ENCODE measurements at regions not wholly inside any gene's neighbourhood (a gene's known extent, or its start where the extent isn't known, plus 50 kb on each side); places are given as distances from the start of the nearest gene placed in this dataset.

- TF ChIP-seq HNRNPH1 (optimal IDR thresholded peaks at IDR 0.05; ENCODE audit: low read depth, low read length) (no peak), HDAC2 (CRISPR knock-in tag; IDR thresholded peaks at IDR 0.05) (no peak), ZNF83 (CRISPR knock-in tag; IDR thresholded peaks at IDR 0.05; ENCODE audit: borderline replicate concordance) (no peak)
Observed at GRCh38 chr3:161893972-161894371, 397.4 kb downstream of the OTOL1 start (continued).

- Histone ChIP-seq H3K9ac (ENCODE audit: insufficient read depth, low read depth, low read length) (no peak overlapping the region), H3K27me3 (ENCODE audit: control insufficient read depth in 1 of 2, insufficient read depth in 2 of 2, low read length in 2 of 2) (no peaks in the 10 kb centered on the region), H3K36me3 (replicated peaks in 1 of 2; ENCODE audit: control insufficient read depth in 1 of 2, insufficient read depth in 2 of 2, low read length in 2 of 2) (no peaks in the 10 kb centered on the region), H3K4me2 (ENCODE audit: low read depth, low read length) (no peak overlapping the region), H2AFZ (ENCODE audit: low read length) (no peak overlapping the region), H3K79me2 (ENCODE audit: insufficient read depth, low read length) (no peaks in the 10 kb centered on the region), H3K27ac (ENCODE audit: extremely low read length, insufficient read depth, low read length) (no peak overlapping the region), H3K4me1 (ENCODE audit: insufficient read depth, low read length) (no peaks in the 10 kb centered on the region), H3K4me3 (replicated peaks in 1 of 3; ENCODE audit: insufficient read depth in 1 of 3, low read depth in 2 of 3, low read length in 3 of 3) (no peak overlapping the region), H3K9me3 (ENCODE audit: low read length) (no peaks in the 10 kb centered on the region), H4K20me1 (ENCODE audit: insufficient read depth, low read length) (no peaks in the 10 kb centered on the region)
- CTCF ChIA-PET (ENCODE audit: low intra/inter-chr PET ratio, low total read pairs), result no interaction called here
- DNase-seq (ENCODE audit: low spot score) (no peak), FAIRE-seq (no peak), ATAC-seq (no peak)
- no peak for TF ChIP-seq ZNF609 (CRISPR knock-in tag; IDR thresholded peaks at IDR 0.05; ENCODE audit: borderline replicate concordance)
- TF ChIP-seq PITX1 (CRISPR knock-in tag; IDR thresholded peaks at IDR 0.05), result no peak
- no peak for TF ChIP-seq U2AF2 (IDR thresholded peaks at IDR 0.05; ENCODE audit: low read depth, low read length)
- no peak for TF ChIP-seq ARID4A (CRISPR knock-in tag; IDR thresholded peaks at IDR 0.05; ENCODE audit: borderline replicate concordance)
- no peak for TF ChIP-seq SIX4 (CRISPR knock-in tag; IDR thresholded peaks at IDR 0.05)
- no peak for TF ChIP-seq ZNF251 (CRISPR knock-in tag; IDR thresholded peaks at IDR 0.05)
- no TSS peak for BruUV-seq (replicated peaks)
- POLR2A ChIA-PET, result no interaction called here
- in situ Hi-C loops (cut with HindIII; ENCODE audit: extremely low pct_ligation_motif_present, low pct_unique_long_range_greater_than_20kb), result no loop called here
- intact Hi-C loops (cut with micrococcal nuclease; ENCODE audit: unreplicated experiment), result no loop called here
Observed at GRCh38 chr3:161894657-161895056, 398.0 kb downstream of the OTOL1 start.

Data from HepG2 (cell line).